ENCODE measurements at regions not wholly inside any gene's neighbourhood (a gene's known extent, or its start where the extent isn't known, plus 50 kb on each side); places are given as distances from the start of the nearest gene placed in this dataset.

- Histone ChIP-seq H3K4me1 (no peaks in the 10 kb centered on the region), H3K4me3 (no peak overlapping the region), H3K27ac (no peak overlapping the region), H3K36me3 (no peaks in the 10 kb centered on the region), H3K27me3 (no peaks in the 10 kb centered on the region), H3K9me3 (no peaks in the 10 kb centered on the region)
- intact Hi-C loops (cut with DNase I; ENCODE audit: low total_unique reads) = loop anchor here (10.0 kb wide), 1 partner anchor 766 kb away; no protein-coding TSS in a partner anchor
- DNase-seq = peak; percentile 55 to 64
- no peak for TF ChIP-seq POLR2A (IDR thresholded peaks at IDR 0.05)
- TF ChIP-seq, protein P1, sequence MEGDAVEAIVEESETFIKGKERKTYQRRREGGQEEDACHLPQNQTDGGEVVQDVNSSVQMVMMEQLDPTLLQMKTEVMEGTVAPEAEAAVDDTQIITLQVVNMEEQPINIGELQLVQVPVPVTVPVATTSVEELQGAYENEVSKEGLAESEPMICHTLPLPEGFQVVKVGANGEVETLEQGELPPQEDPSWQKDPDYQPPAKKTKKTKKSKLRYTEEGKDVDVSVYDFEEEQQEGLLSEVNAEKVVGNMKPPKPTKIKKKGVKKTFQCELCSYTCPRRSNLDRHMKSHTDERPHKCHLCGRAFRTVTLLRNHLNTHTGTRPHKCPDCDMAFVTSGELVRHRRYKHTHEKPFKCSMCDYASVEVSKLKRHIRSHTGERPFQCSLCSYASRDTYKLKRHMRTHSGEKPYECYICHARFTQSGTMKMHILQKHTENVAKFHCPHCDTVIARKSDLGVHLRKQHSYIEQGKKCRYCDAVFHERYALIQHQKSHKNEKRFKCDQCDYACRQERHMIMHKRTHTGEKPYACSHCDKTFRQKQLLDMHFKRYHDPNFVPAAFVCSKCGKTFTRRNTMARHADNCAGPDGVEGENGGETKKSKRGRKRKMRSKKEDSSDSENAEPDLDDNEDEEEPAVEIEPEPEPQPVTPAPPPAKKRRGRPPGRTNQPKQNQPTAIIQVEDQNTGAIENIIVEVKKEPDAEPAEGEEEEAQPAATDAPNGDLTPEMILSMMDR (IDR thresholded peaks at IDR 0.05) = peak; percentile 84 to 88 (median 86)
These were observed 89.6 kb upstream of the NHSL1 start for GRCh38 chr6:138588805-138589434.

DNA sequence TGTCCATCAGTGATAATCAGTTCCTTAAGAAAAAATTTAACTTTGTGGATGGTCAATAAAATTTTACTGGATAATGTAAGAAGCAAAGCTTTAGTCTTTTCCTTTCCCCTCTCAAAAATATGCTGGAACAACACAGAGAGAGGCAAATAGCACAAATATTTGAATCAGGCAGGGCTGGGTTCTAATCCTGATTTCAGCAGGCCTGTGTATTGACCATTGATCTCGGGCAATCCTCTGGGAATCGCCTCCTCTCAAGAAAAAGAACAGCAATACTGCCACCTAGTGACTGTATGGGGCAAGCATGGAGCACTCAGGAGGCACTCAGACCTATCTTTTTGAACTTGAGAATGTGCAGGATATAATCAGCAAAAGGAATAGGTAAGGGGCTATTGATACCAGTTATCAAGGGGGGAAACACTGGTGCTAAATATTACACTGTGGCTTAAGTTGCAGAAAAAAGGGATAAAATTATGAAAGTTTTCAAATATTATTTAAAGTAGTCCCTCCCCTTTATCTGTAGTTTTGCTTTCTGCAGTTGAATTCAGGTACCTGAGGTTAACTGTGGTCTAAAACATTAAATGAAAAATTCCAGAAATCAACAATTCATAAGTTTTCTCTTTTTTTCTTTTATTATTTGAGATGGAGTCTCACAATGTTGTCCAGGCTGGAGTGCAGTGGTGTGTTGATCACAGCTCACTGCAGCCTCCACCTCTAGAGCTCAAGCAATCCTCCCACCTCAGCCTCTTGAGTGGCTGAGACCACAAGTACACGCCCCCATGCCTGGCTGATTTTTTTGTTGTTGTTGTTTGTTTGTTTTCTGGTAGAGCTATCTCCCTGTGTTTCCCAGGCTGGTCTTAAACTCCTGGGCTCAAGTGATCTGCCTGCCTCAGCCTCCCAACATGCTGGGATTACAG, 91.8 kb upstream of the NHSL1 start:
- intact Hi-C loops (cut with DNase I; ENCODE audit: low total_unique reads) = loop anchor here (10.0 kb wide), 1 partner anchor 174 kb away; no protein-coding TSS in a partner anchor
- H3K27ac ChIP-seq = no peak overlapping the region
- no peak for TF ChIP-seq POLR2A (IDR thresholded peaks at IDR 0.05)
- TF ChIP-seq, protein P1 (IDR thresholded peaks at IDR 0.05) = peak; percentile 58 to 70 (median 64)
- H3K4me1 ChIP-seq = no peaks in the 10 kb centered on the region
- H3K27me3 ChIP-seq = no peaks in the 10 kb centered on the region
- H3K36me3 ChIP-seq = no peaks in the 10 kb centered on the region
- no peaks in the 10 kb centered on the region for H3K9me3 ChIP-seq
- peak; percentile 43 to 48 for DNase-seq
- no peak overlapping the region for H3K4me3 ChIP-seq

GRCh38 chr6:138592749-138593123, 93.4 kb upstream of the NHSL1 start:
- DNase-seq = no peak
- intact Hi-C loops (cut with DNase I; ENCODE audit: low total_unique reads) = loop anchor here (10.0 kb wide), 1 partner anchor 172 kb away; no protein-coding TSS in a partner anchor
- H3K9me3 ChIP-seq = no peaks in the 10 kb centered on the region
- H3K4me3 ChIP-seq = no peak overlapping the region
- H3K27me3 ChIP-seq = no peaks in the 10 kb centered on the region
- H3K4me1 ChIP-seq = no peaks in the 10 kb centered on the region
- no peaks in the 10 kb centered on the region for H3K36me3 ChIP-seq
- peak overlapping the region; percentile 28 to 67 for H3K27ac ChIP-seq
- no peak for TF ChIP-seq POLR2A (IDR thresholded peaks at IDR 0.05)
- TF ChIP-seq, protein P1 (IDR thresholded peaks at IDR 0.05) = no peak

DNA sequence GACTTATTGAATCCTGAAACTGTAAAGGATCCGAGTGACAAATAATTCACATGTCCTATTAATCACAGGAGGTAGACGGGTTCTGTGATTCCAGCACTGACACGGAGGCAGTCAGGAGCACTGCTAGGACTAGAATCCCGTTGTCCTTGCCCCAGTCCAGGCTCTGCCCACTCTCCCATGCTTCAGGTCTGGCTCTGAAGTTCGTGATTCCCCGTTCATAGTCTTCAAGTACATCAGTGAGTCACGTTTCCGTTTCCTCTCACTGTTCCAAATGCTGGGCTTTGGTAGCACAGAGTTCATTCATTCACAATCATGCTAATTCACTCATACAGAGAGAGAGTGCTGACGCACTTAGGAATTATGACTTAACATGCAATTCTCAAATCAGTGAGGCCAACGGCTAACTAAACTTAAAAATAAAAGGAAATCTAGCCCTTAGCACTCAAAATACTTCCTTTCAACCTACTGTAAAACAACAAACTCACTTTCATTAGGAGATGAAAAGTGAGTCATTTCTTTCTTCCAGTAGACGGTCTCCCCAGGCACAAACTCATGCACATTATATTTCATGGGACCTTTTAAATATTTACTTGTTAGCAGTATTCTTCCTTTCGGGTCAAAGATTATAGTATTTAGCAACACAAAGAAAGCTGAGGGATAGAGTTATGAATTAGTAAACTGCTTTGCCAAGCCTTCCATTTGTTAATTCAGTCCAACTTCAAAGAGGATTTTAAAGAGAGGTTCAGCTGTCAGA, 94.0 kb upstream of the NHSL1 start:
- intact Hi-C loops (cut with DNase I; ENCODE audit: low total_unique reads) = loop anchor here (10.0 kb wide), 1 partner anchor 172 kb away; no protein-coding TSS in a partner anchor
- Histone ChIP-seq H3K4me3 (no peak overlapping the region), H3K4me1 (no peaks in the 10 kb centered on the region), H3K27me3 (no peaks in the 10 kb centered on the region), H3K27ac (peak overlapping the region; percentile 46 to 67), H3K9me3 (no peaks in the 10 kb centered on the region), H3K36me3 (no peaks in the 10 kb centered on the region)
- peak; percentile 29 to 65 for DNase-seq
- TF ChIP-seq POLR2A (IDR thresholded peaks at IDR 0.05) = no peak
- TF ChIP-seq, protein P1 (IDR thresholded peaks at IDR 0.05) = no peak

Data from uterus (tissue), 3 donors.